Right atrium auricular region (tissue), 2 donors: ENCODE measurements at regions not wholly inside any gene's neighbourhood (a gene's known extent, or its start where the extent isn't known, plus 50 kb on each side); places are given as distances from the start of the nearest gene placed in this dataset.

Experiments used
- DNase-seq: peaks from one replicate; pipeline ENCODE4 v3.0.0-alpha.2; 2019; ENCODE audit warnings: low spot score
- H3K27ac ChIP-seq, 2 donors: fragments of 200-600 bp; sonication (generic); 1 replicate in 1 of 2; 2 replicates in 1 of 2; pipeline ENCODE4 v1.5.1; 2016 to 2019
- H3K27me3 ChIP-seq, 2 donors: fragments of 200-600 bp; sonication (generic); one replicate each; pipeline versions ENCODE4 v1.5.1 to v1.6.0; 2017 to 2019
- H3K36me3 ChIP-seq: fragments of 200-600 bp; sonication (generic); one replicate; pipeline ENCODE4 v1.5.1; 2016
- H3K4me1 ChIP-seq, 2 donors: fragments of 200-600 bp; sonication (generic); one replicate each; pipeline versions ENCODE4 v1.5.1 to v1.6.0; 2017 to 2019
- H3K4me3 ChIP-seq, 2 donors: fragments of 200-600 bp; sonication (generic); 1 replicate in 1 of 2; 2 replicates in 1 of 2; pipeline ENCODE4 v1.5.1; 2017 to 2019; ENCODE audit warnings: mild to moderate bottlenecking in 1 of 2, moderate library complexity in 1 of 2
- H3K9me3 ChIP-seq, 2 donors: fragments of 200-600 bp; sonication (generic); one replicate each; pipeline ENCODE4 v1.5.1; 2019
- TF ChIP-seq, protein P1 (sequence below), 2 donors: fragments of 200-600 bp; sonication (generic); IDR thresholded peaks; one replicate each; pipeline ENCODE4 v1.5.1; 2019; ENCODE audit warnings: antibody characterized with exemption in 2 of 2

DNA sequence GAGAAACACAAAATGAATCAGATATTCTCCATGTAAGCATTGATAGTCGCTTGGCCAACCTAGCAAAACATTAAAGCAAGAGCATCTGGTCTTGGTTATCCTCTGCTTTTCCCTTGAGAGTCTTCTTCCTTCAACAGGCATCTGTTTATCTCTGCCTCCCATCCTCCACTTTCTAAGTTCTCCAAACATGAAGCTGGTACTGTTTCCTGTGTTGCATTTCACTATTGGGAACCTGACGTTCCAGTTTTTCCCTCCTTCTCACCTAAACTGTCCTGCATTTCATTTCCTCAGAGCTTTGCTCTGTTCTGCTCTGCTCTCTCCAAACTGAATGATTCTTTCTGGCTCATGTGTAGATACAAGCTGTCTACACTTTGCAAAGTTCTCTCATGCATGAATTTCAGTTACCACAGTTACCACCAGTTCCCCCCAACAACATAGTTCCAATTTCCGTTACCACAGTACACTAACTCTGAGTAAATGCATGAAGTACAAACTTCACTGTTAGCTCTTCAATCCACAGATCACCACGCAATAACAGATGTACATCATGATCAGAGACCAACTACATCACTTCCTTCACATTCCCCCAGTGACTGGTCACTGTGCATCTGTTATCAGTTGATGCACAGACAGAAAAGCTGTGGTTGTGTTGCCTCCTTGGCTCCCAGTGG, 86.7 kb upstream of the F13A1 start:
- DNase-seq, result no peak
- Histone ChIP-seq H3K4me3 (no peak overlapping the region), H3K4me1 (peaks cover 0 to 5% of the 10 kb centered on the region in 2 donors), H3K27ac (no peak overlapping the region), H3K27me3 (no peaks in the 10 kb centered on the region), H3K9me3 (no peaks in the 10 kb centered on the region), H3K36me3 (no peaks in the 10 kb centered on the region)
- TF ChIP-seq, protein P1, sequence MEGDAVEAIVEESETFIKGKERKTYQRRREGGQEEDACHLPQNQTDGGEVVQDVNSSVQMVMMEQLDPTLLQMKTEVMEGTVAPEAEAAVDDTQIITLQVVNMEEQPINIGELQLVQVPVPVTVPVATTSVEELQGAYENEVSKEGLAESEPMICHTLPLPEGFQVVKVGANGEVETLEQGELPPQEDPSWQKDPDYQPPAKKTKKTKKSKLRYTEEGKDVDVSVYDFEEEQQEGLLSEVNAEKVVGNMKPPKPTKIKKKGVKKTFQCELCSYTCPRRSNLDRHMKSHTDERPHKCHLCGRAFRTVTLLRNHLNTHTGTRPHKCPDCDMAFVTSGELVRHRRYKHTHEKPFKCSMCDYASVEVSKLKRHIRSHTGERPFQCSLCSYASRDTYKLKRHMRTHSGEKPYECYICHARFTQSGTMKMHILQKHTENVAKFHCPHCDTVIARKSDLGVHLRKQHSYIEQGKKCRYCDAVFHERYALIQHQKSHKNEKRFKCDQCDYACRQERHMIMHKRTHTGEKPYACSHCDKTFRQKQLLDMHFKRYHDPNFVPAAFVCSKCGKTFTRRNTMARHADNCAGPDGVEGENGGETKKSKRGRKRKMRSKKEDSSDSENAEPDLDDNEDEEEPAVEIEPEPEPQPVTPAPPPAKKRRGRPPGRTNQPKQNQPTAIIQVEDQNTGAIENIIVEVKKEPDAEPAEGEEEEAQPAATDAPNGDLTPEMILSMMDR (IDR thresholded peaks at IDR 0.05), result no peak

GRCh38 chr6:6409397-6410030, 89.1 kb upstream of the F13A1 start:
- H3K36me3 ChIP-seq, result no peaks in the 10 kb centered on the region
- no peak overlapping the region for H3K27ac ChIP-seq
- TF ChIP-seq, protein P1 (IDR thresholded peaks at IDR 0.05), result no peak
- no peaks in the 10 kb centered on the region for H3K27me3 ChIP-seq
- H3K4me3 ChIP-seq, result no peak overlapping the region
- H3K9me3 ChIP-seq, result no peaks in the 10 kb centered on the region
- peaks cover 0 to 5% of the 10 kb centered on the region in 2 donors for H3K4me1 ChIP-seq
- DNase-seq, result no peak

DNA sequence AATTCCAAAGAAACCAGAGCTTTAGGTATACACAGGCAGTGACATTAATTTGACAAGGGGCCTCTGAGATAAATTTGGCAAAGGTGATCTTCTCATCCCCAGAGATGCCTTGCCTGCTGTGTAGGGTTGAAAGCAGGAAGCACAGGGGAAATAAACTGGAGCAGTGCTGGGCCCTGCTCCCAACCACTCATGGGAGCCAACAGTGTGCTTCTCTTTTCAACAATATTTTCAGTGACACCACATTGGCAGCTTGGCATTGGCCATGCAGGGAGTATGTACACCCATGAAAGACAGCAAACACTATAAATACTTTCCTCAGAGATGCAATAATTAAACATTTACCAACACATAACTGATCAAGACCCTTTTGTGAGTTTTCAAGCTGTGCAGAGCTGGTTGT, 90.7 kb upstream of the F13A1 start:
- peaks cover 0 to 5% of the 10 kb centered on the region in 2 donors for H3K4me1 ChIP-seq
- no peaks in the 10 kb centered on the region for H3K27me3 ChIP-seq
- H3K27ac ChIP-seq, result no peak overlapping the region
- H3K36me3 ChIP-seq, result no peaks in the 10 kb centered on the region
- H3K4me3 ChIP-seq, result no peak overlapping the region
- H3K9me3 ChIP-seq, result no peaks in the 10 kb centered on the region
- DNase-seq, result no peak
- TF ChIP-seq, protein P1 (IDR thresholded peaks at IDR 0.05), result no peak

- no peak overlapping the region for H3K27ac ChIP-seq
- H3K9me3 ChIP-seq, result no peaks in the 10 kb centered on the region
- no peak overlapping the region for H3K4me3 ChIP-seq
- H3K36me3 ChIP-seq, result no peaks in the 10 kb centered on the region
- peaks cover 0 to 5% of the 10 kb centered on the region in 2 donors for H3K4me1 ChIP-seq
- DNase-seq, result no peak
- no peaks in the 10 kb centered on the region for H3K27me3 ChIP-seq
- TF ChIP-seq, protein P1 (IDR thresholded peaks at IDR 0.05), result no peak
Observed at GRCh38 chr6:6412221-6412620, 91.8 kb upstream of the F13A1 start.

GRCh38 chr6:6412700-6413099, 92.2 kb upstream of the F13A1 start:
- Histone ChIP-seq H3K4me3 (no peak overlapping the region), H3K36me3 (no peaks in the 10 kb centered on the region), H3K9me3 (no peaks in the 10 kb centered on the region), H3K4me1 (peaks cover 0 to 5% of the 10 kb centered on the region in 2 donors), H3K27ac (no peak overlapping the region), H3K27me3 (no peaks in the 10 kb centered on the region)
- TF ChIP-seq, protein P1 (IDR thresholded peaks at IDR 0.05), result no peak
- DNase-seq, result no peak
